GM21390 (cell line): ENCODE measurements at regions not wholly inside any gene's neighbourhood (a gene's known extent, or its start where the extent isn't known, plus 50 kb on each side); places are given as distances from the start of the nearest gene placed in this dataset.
"Not testable (repeated sequence)": the region's sequence is repeated elsewhere in the genome, so short reads cannot be mapped to it uniquely, and the experiment has no call there.

Experiments
- ATAC-seq: cut with Tn5 transposase; IDR thresholded peaks from one replicate; pipeline ENCODE4 v1.9.1; 2021; ENCODE audit not compliant: unreplicated experiment

- no peak for ATAC-seq
These were observed 1511.0 kb upstream of the ADGRL3 start for GRCh38 chr4:59689149-59689548.

DNA sequence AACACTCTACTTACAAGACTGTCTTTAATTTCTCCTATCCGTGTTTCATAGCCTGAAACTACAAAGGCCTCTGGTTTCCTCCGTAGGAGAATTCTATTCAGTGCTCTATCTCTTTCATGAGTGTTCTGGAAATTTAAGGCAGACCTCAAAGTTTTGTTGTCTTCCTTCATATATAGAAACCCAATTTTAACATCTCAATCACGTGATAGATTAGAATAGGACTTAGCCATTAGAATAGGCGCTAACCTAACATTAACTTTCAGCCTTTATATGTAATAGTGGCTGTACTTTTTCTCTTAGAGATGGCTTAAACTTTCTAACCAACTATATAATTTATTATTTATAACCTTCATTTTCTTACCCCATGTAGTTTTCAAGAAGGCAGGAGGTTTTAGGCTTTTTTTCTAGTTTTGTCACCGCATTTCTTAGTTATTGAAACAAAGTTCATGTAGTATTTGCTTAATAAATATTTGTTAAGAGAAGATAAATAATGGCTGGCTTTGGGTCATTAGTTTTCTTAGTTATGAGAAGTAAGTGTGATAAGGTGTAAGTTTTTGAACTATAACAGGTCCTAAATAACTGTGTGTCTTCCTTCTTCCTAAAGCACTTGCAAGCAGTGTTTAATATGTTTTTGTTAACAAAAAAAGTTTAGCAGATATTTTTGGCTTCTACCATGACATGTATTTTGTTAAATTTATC lies 1504.6 kb upstream of the ADGRL3 start:
- no peak for ATAC-seq

- no peak for ATAC-seq
These were observed 1502.1 kb upstream of the ADGRL3 start for GRCh38 chr4:59698041-59698440.

DNA sequence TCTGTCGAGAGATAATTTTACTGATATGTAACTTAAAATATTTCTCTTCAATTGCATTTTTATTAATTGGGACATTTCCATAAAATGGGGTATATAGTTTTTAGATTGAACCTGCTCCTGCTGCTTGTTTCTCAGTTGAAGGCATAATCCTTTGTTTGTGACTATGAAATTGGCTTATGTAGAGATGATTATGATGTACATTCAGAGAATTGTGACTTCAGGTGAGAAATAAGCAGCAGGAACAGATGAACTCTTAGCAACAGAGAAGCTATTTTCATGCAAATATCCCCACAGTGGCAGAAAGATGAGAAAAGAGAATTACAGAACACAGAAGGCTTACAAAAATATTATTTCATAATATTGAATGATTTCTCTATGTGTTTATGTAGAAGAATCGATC lies 1499.5 kb upstream of the ADGRL3 start:
- no peak for ATAC-seq

DNA sequence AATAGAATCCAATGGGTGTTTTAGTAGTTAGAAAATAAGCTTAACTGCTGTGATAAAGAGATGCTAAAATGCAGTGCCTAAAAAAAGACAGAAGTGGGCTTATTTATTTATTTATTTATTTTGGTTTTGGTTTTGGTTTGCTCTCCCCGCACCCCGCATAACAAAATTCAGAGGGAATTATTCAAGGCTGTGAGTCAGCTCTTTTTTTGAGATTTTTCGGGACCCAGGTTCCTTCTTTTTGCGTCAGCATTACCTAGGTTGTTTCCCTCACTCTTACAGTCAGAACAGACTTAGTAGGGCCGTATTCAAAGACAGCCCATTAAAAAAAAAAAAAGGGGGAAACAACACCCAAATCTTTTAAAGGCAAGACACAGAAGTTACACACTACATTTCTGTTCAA lies 1495.5 kb upstream of the ADGRL3 start:
- no peak for ATAC-seq

- no peak for ATAC-seq
These were observed 1487.7 kb upstream of the ADGRL3 start for GRCh38 chr4:59712470-59712869.

DNA sequence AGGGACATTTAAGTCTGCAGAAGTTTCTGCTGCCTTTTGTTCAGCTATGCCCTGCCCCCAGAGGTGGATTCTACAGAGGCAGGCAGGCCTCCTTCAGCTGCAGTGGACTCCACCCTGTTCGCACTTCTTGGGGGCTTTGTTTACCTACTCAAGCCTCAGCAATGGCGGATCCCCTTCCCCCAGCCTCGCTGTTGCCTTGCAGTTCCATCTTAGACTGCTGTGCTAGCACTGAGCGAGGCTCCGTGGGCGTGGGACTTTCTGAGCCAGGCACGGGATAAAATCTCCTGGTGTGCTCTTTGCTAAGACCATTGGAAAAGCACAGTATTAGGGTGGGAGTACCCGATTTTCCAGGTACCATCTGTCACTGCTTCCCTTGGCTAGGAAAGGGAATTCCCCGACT lies 1475.8 kb upstream of the ADGRL3 start:
- not testable (repeated sequence) for ATAC-seq

DNA sequence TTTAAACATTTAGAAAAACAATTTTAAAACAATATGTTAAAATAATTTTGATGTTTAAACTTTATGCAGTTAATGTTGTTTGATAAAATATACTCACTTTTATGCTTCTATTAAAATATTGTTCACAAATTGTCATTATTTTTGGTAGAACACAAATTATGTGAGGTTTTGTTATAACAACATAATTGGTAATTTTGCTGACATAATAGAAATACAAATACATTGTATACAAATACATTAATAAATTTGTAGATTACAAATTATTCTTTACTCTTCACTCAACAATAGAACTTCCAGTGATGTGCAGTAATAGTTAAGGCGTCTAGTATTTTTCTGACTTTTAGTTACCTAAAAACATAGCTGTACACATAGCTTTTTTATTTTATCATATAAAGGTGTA lies 1472.4 kb upstream of the ADGRL3 start:
- ATAC-seq: no peak

- ATAC-seq: no peak
These were observed 1471.6 kb upstream of the ADGRL3 start for GRCh38 chr4:59728496-59728895.

GRCh38 chr4:59729321-59729720 lies 1470.8 kb upstream of the ADGRL3 start:
- ATAC-seq: no peak

GRCh38 chr4:59748433-59748832 lies 1451.7 kb upstream of the ADGRL3 start:
- no peak for ATAC-seq

DNA sequence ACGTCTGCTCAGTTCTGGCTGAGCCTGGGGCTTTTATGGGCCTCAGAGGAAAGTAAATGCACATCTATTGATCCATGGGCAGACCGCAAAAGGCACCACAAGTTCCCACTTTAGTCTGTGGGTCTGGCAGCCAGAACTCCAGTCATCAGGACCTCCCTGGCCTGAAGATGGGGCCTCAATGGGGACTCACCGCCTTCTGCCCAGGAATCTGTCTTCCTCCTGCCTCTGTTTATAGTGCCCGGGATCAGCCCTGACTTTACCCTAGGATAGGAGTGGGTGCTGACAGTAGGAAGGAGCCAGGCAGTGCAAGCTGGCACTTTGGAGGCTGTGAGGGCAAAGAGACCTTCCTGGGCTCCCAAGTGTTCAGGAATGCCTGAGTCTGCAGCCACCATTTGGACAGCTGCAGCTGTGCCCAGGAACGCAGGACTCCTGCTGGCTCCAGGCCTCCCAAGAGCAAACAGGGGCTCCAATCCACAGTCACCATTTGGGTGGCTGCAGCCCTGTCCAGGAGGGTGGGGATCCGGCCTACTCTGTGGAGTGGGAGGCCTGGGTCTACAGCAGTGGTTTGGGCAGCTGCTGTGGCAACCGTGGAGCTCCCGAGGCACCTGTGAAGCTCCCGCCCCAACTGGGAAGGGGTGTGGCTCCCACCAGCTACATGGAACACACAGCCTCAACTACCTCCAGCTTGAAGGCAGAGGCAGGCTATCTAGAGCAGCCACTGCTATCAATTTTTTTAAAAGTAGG lies 1440.9 kb upstream of the ADGRL3 start:
- ATAC-seq: no peak

- ATAC-seq: no peak
These were observed 1437.8 kb upstream of the ADGRL3 start for GRCh38 chr4:59762344-59762743.

GRCh38 chr4:59770601-59771264 lies 1429.4 kb upstream of the ADGRL3 start:
- ATAC-seq: no peak

DNA sequence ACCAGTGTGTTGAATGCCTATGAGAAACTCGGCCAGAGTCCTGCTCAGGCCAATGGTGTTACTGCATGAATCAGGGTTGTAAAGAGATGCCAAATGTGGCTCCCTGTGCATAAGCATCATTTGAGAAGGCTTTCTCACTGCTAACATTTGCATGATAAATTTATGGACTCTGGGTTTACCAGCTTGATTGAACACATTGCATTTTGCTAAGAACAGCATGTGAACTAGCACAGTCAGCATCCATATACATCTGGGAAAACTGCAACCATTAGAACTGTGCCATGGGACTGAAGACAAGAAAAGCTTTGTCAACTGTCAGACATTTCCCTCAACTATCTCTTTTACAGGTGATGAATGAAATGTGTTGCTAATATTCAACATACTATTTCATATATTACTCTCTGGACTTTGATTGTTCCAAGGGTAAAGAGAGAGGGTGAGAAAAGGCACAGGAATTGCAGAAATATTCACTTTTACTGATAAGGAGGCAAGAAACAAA lies 1427.4 kb upstream of the ADGRL3 start:
- ATAC-seq: no peak

DNA sequence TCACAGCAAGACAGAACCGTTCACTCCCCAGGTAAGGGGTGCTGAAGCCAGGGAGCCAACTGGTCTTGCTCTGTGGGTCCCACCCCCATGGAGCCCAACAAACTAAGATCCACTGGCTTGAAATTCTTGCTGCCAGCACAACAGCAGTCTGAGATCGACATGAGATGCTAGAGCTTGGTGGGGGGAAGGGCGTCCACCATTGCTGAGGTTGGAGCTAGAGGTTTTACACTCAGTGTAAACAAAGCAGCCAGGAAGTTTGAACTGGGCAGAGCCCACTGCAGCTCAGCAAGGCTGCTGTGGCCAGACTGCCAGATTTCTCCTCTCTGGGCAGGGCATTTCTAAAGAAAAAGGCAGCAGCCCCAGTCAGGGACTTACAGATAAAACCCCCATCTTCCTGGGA lies 1419.9 kb upstream of the ADGRL3 start:
- ATAC-seq: not testable (repeated sequence)

DNA sequence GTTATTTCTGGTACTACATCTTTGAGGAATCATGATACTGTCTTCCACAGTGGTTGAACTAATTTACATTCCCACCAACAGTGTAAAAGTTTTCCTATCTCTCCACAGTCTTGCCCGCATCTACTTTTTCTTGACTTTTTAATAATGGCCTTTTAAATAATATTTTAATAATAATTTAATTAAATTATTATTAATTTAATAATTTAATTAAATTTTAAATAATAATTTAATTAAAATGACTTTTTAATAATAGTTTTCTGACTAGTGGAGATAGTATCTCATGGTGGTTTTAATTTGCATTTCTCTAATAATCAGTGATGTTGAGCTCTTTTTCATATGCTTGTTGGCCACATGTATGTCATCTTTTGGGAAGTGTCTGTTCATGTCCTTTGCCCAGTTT lies 1395.0 kb upstream of the ADGRL3 start:
- no peak for ATAC-seq

DNA sequence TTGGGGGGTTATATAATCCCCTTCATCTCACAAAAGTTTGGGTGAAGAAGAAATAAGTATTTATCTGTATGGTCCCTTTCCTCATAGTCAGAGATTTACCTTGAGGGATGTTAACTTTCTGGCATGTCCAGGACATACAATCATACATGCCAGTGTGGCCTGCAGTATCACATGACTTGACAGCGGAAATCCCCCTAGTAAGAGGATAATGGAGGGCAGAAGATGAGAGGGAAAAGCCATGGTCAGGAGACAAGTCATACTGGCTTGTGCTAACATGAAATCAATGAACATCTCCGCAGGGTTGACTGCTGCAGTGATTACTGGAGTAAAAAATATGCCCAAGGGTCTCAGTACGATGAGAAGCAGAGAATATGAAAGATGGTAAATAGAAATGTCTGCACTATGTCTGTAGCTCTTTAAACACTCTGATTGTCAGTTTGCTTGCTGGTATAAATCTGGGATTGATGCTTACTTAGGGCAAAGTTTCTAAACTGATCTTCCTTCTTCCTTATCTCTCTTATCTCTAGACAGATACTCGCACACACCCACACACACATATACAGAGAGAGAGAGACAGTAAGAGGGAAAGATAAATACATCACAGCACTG lies 1385.6 kb upstream of the ADGRL3 start:
- ATAC-seq: no peak

GRCh38 chr4:59818656-59819055 lies 1381.5 kb upstream of the ADGRL3 start:
- ATAC-seq: peak; percentile 89

- ATAC-seq: no peak
These were observed 1376.8 kb upstream of the ADGRL3 start for GRCh38 chr4:59823311-59823710.

- ATAC-seq: no peak
These were observed 1375.0 kb upstream of the ADGRL3 start for GRCh38 chr4:59825104-59825503.

GRCh38 chr4:59831746-59832145 lies 1368.4 kb upstream of the ADGRL3 start:
- ATAC-seq: no peak
